ENCODE measurements at regions not wholly inside any gene's neighbourhood (a gene's known extent, or its start where the extent isn't known, plus 50 kb on each side); places are given as distances from the start of the nearest gene placed in this dataset.

DNA sequence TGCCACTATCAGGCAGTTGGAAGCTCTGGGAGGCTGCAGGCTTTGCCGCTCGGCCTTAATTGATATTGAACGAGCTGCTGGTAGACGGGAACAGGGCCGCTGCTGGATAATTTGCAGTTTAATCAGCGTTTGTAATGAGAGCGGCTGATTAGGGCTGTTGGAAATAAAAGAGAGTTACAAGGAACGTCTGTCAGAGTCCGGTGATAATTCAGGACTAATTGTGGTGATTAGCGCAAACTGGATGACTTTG lies 68.2 kb upstream of the TBCA start:
- intact Hi-C loops (cut with micrococcal nuclease) = no loop called here
- Mint-ChIP-seq H3K36me3 (ENCODE audit: low read depth) (no peaks in the 10 kb centered on the region), H3K9me3 (no peaks in the 10 kb centered on the region), H3K4me1 (ENCODE audit: low read depth) (peaks cover 3% of the 10 kb centered on the region), H3K4me3 (ENCODE audit: low read depth) (peak overlapping the region; percentile 2), H3K27me3 (ENCODE audit: low read depth) (peaks cover 53% of the 10 kb centered on the region), H3K27ac (no peak overlapping the region)
- no peak for DNase-seq (ENCODE audit: low spot score)

DNA sequence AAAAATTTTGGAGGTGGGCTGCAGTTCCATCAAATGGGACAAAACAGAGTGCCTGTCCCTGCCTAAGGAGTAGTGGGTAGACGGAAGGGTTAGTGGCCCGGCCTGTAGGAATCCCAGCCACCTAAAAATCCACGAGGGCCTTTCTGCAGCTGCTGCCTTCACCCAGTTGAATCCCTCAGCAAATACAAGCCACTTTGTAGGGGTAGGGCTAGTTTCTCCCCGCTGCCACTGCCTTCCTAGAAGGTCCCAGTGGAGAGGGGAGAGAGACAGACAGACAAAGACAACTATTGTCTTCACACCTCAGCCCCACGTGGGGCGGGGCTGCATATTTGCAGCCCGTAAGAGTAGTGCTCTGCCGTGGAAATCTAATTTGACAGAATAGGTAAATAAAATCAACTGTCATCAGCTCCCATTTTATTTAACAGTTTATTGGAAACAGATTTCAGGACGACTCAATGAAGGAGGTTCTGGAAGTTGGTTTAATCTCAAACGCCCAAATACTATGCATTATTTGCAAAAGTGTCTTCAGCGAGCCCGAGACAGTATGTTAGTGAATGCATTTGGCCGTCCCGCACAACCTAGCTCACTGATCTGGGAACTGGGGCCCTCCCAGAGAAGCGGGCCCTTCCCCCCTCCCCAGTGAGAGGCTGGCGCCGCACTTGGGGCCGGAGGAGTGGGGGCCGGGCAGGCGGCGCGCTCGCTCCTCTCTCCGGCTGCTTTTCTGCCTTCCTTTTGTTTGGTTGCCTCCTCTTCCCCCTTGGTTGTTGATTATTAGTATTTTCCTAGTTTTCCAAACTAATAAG lies 67.6 kb upstream of the TBCA start:
- H3K36me3 Mint-ChIP-seq (ENCODE audit: low read depth) = no peaks in the 10 kb centered on the region
- H3K9me3 Mint-ChIP-seq = no peaks in the 10 kb centered on the region
- peak overlapping the region; percentile 2 for H3K4me3 Mint-ChIP-seq (ENCODE audit: low read depth)
- H3K27ac Mint-ChIP-seq = no peak overlapping the region
- peaks cover 3% of the 10 kb centered on the region for H3K4me1 Mint-ChIP-seq (ENCODE audit: low read depth)
- no peak for DNase-seq (ENCODE audit: low spot score)
- H3K27me3 Mint-ChIP-seq (ENCODE audit: low read depth) = peaks cover 55% of the 10 kb centered on the region
- intact Hi-C loops (cut with micrococcal nuclease) = no loop called here

DNA sequence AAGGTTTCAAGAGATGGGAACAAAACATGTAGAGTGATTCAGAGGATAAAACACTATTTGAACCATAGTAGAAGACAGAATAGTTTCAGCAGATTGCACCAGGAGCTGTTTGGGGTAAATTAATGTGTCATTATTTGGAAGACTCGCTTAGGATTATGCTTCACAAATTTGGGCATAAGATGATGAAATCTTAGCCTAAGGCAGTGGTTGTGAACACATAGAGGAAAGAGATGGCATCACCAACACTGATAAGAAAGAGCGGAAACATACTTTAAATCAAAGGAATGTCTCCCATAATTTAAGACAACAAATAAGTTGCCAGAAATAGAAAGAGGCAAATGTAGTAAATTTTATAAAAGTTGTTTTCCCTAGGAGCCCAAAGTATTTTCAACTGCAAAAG lies 66.1 kb upstream of the TBCA start:
- Mint-ChIP-seq H3K9me3 (no peaks in the 10 kb centered on the region), H3K27ac (no peak overlapping the region), H3K27me3 (ENCODE audit: low read depth) (peaks cover 53% of the 10 kb centered on the region), H3K36me3 (ENCODE audit: low read depth) (no peaks in the 10 kb centered on the region), H3K4me3 (ENCODE audit: low read depth) (no peak overlapping the region), H3K4me1 (ENCODE audit: low read depth) (peaks cover 3% of the 10 kb centered on the region)
- intact Hi-C loops (cut with micrococcal nuclease) = no loop called here
- DNase-seq (ENCODE audit: low spot score) = no peak

DNA sequence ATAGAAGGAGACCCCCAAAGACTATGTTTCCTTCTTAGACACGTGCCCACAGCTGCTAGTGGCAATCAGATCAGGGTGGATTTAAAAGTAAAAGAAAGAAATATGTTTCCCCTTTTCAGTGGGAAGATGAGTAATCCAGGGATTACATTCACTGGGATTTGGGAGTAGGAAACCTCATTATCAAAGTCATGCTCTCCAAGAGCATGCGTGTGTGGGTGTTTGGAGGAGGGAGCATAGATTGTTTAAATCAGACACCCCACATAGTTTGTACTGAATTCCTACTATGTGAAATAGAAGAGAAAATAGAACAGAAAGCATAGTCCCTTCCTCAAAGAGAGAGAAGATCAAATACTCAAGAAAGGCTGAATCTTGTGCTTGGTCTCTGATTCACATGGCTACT lies 65.5 kb upstream of the TBCA start:
- no peak for DNase-seq (ENCODE audit: low spot score)
- H3K27ac Mint-ChIP-seq = no peak overlapping the region
- peaks cover 49% of the 10 kb centered on the region for H3K27me3 Mint-ChIP-seq (ENCODE audit: low read depth)
- H3K4me1 Mint-ChIP-seq (ENCODE audit: low read depth) = peaks cover 3% of the 10 kb centered on the region
- H3K9me3 Mint-ChIP-seq = no peaks in the 10 kb centered on the region
- H3K36me3 Mint-ChIP-seq (ENCODE audit: low read depth) = no peaks in the 10 kb centered on the region
- H3K4me3 Mint-ChIP-seq (ENCODE audit: low read depth) = no peak overlapping the region
- intact Hi-C loops (cut with micrococcal nuclease) = no loop called here

DNA sequence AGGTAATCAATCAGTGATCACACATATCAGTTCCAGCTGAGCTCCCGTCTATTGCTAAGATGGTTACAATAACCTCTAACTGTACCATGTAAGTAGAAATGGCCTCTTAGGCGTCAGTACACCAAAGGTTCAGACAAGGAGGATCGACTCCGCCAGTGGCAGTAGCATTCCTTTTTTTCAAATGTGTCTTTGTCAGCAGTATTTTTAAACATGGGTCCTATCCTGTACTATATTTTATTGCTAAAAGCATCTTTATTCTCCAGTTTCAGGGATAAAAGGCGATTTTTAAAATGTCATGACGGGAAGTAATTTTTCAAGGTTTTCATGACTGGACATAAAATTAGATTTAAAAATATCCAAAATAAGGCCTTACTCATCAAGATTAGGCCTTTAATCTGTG lies 64.8 kb upstream of the TBCA start:
- no peaks in the 10 kb centered on the region for H3K36me3 Mint-ChIP-seq (ENCODE audit: low read depth)
- H3K4me1 Mint-ChIP-seq (ENCODE audit: low read depth) = peaks cover 3% of the 10 kb centered on the region
- no peak overlapping the region for H3K27ac Mint-ChIP-seq
- intact Hi-C loops (cut with micrococcal nuclease) = no loop called here
- H3K27me3 Mint-ChIP-seq (ENCODE audit: low read depth) = peaks cover 46% of the 10 kb centered on the region
- no peak overlapping the region for H3K4me3 Mint-ChIP-seq (ENCODE audit: low read depth)
- H3K9me3 Mint-ChIP-seq = no peaks in the 10 kb centered on the region
- no peak for DNase-seq (ENCODE audit: low spot score)

DNA sequence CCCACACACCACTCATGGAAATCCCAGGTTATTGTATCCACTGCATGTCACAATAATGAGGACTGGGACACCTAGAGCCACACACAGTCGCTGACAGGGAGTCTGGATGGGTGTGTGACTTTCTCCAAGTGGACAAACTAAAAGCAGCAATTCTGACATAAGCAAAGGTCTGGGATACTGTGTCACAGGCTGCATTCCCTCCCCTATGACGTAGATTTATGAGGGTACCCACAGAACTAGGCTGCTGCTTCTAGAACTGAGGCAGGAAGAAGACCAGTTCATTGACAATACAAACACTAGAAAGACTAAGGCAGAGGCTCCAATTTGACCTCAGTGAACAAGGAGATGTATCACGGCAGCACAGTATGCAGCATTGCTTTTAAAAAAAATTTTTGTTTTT lies 63.6 kb upstream of the TBCA start:
- Mint-ChIP-seq H3K36me3 (ENCODE audit: low read depth) (no peaks in the 10 kb centered on the region), H3K4me3 (ENCODE audit: low read depth) (no peak overlapping the region), H3K4me1 (ENCODE audit: low read depth) (no peaks in the 10 kb centered on the region), H3K27me3 (ENCODE audit: low read depth) (peaks cover 34% of the 10 kb centered on the region), H3K27ac (no peak overlapping the region), H3K9me3 (no peaks in the 10 kb centered on the region)
- no peak for DNase-seq (ENCODE audit: low spot score)
- intact Hi-C loops (cut with micrococcal nuclease) = no loop called here

DNA sequence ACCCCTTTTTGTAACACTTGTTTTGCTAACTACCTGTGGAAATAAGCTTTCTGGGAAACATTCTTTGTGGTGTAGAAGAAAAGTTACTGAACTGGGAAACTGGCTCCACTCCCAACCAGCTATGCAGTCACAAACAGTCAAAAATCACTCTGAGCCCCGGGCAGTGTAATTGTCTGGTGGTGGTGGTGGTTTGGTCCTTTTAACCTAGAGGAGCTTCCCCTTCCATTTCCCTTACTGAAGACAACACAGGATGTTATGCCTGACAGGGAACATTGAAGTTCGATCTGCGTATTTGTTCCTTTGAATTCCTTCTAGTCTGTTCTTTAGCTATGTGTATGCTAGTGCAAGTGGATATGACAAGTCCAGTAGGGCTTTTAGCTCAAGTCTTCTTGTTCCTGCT lies 56.8 kb upstream of the TBCA start:
- Mint-ChIP-seq H3K9me3 (no peaks in the 10 kb centered on the region), H3K36me3 (ENCODE audit: low read depth) (no peaks in the 10 kb centered on the region), H3K27me3 (ENCODE audit: low read depth) (peaks cover 32% of the 10 kb centered on the region), H3K4me3 (ENCODE audit: low read depth) (no peak overlapping the region), H3K27ac (no peak overlapping the region), H3K4me1 (ENCODE audit: low read depth) (no peaks in the 10 kb centered on the region)
- intact Hi-C loops (cut with micrococcal nuclease) = no loop called here
- no peak for DNase-seq (ENCODE audit: low spot score)

DNA sequence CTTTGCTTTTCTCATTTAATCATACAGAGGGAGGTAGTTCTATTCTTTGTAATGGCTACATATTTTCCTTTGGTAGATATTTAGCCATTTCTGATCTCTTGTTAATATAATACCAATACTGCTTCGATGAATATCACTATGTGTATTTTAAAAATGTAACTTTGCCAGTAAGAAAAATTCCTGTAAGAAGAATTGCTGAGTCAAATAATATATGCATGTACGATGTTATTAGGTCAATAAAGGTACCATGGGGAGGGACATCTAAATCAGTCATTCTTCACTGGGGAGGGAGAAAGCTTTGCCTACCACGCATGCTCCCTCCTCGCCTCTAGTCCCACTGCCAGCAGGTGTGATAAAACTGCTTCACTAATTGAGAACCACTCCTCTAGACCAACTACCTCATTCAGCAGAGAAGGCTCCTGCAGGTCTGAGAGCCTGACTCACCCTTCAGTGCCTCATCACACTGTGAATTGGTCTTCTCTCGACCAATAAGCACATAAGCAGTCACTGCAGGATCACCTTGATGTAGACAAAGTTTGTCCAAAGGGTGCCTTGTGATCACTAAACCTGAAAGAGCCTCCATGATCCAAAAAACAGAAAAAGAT lies 56.1 kb upstream of the TBCA start:
- no peak overlapping the region for H3K27ac Mint-ChIP-seq
- no peak for DNase-seq (ENCODE audit: low spot score)
- H3K27me3 Mint-ChIP-seq (ENCODE audit: low read depth) = peaks cover 34% of the 10 kb centered on the region
- H3K9me3 Mint-ChIP-seq = no peaks in the 10 kb centered on the region
- no peaks in the 10 kb centered on the region for H3K36me3 Mint-ChIP-seq (ENCODE audit: low read depth)
- H3K4me1 Mint-ChIP-seq (ENCODE audit: low read depth) = no peaks in the 10 kb centered on the region
- H3K4me3 Mint-ChIP-seq (ENCODE audit: low read depth) = no peak overlapping the region
- intact Hi-C loops (cut with micrococcal nuclease) = no loop called here

DNA sequence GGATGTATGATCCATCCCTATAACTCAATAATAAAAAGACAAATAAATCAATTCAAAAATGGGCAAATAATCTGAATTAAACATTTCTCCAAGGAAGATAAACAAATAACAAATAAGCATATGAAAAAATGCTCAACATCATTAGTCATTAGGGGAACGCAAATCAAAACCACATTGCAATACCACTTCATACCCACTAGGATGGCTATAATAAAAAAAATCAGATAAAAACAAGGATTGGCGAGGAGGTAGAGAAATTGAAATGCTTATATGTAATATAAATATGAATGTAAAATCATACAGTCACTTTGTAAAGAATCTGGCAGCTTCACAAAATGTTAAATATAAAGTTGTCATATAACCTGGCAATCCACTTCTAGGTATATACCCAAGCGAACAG lies 52.3 kb upstream of the TBCA start:
- H3K4me1 Mint-ChIP-seq (ENCODE audit: low read depth) = no peaks in the 10 kb centered on the region
- H3K27me3 Mint-ChIP-seq (ENCODE audit: low read depth) = peaks cover 38% of the 10 kb centered on the region
- H3K27ac Mint-ChIP-seq = no peak overlapping the region
- intact Hi-C loops (cut with micrococcal nuclease) = no loop called here
- H3K4me3 Mint-ChIP-seq (ENCODE audit: low read depth) = no peak overlapping the region
- no peaks in the 10 kb centered on the region for H3K36me3 Mint-ChIP-seq (ENCODE audit: low read depth)
- no peak for DNase-seq (ENCODE audit: low spot score)
- no peaks in the 10 kb centered on the region for H3K9me3 Mint-ChIP-seq
